ENCODE measurements at regions not wholly inside any gene's neighbourhood (a gene's known extent, or its start where the extent isn't known, plus 50 kb on each side); places are given as distances from the start of the nearest gene placed in this dataset.
A peak's percentile ranks its signal among the peaks of the same experiment; 100 is the strongest.

GRCh38 chr2:120934574-120935338 is 199.1 kb downstream of the GLI2 start:
- intact Hi-C loops (cut with DNase I; ENCODE audit: low total_unique reads), result no loop called here

GRCh38 chr2:120935339-120936313 is 200.0 kb downstream of the GLI2 start:
- H3K27me3 ChIP-seq, result no peaks in the 10 kb centered on the region
- WGBS, 5 donors, result 29 to 38% (median 31%) methylated on average over 25 to 26 of the region's 26 CpGs
- H3K4me3 ChIP-seq, result no peak overlapping the region
- no peak for TF ChIP-seq POLR2AphosphoS5 (IDR thresholded peaks at IDR 0.05)
- no peak for TF ChIP-seq CTCF (IDR thresholded peaks at IDR 0.05)
- no peak for TF ChIP-seq POLR2A (IDR thresholded peaks at IDR 0.05)
- no peak for TF ChIP-seq EP300 (IDR thresholded peaks at IDR 0.05)
- H3K9me3 ChIP-seq, result no peaks in the 10 kb centered on the region
- H3K36me3 ChIP-seq, result no peaks in the 10 kb centered on the region
- peak overlapping the region; percentile 1 to 78 (median 57) for H3K27ac ChIP-seq
- DNase-seq, result peak; percentile 33 to 77
- peaks cover 37 to 73% (median 49%) of the 10 kb centered on the region in 4 donors for H3K4me1 ChIP-seq
- intact Hi-C loops (cut with DNase I; ENCODE audit: low total_unique reads), result no loop called here

More at GRCh38 chr2:120934574-120935338, 199.1 kb downstream of the GLI2 start:
- peaks cover 37 to 73% (median 49%) of the 10 kb centered on the region in 4 donors for H3K4me1 ChIP-seq
- WGBS, 5 donors, result 43 to 60% (median 44%) methylated on average over 17 of the region's 17 CpGs
- H3K4me3 ChIP-seq, result no peak overlapping the region
- peak; percentile 50 to 63 for DNase-seq
- no peaks in the 10 kb centered on the region for H3K36me3 ChIP-seq
- H3K9me3 ChIP-seq, result no peaks in the 10 kb centered on the region
- peak overlapping the region; percentile 1 to 78 (median 57) for H3K27ac ChIP-seq
- TF ChIP-seq POLR2A (IDR thresholded peaks at IDR 0.05) (no peak), POLR2AphosphoS5 (IDR thresholded peaks at IDR 0.05) (peak in 2 of 3 donors; percentile 43 to 58), EP300 (IDR thresholded peaks at IDR 0.05) (no peak)
- no peaks in the 10 kb centered on the region for H3K27me3 ChIP-seq

GRCh38 chr2:120936476-120937334 is 201.0 kb downstream of the GLI2 start:
- DNase-seq, result no peak
- Histone ChIP-seq H3K36me3 (no peaks in the 10 kb centered on the region), H3K4me1 (peaks cover 37 to 75% (median 49%) of the 10 kb centered on the region in 4 donors), H3K27me3 (no peaks in the 10 kb centered on the region), H3K27ac (peak overlapping the region in 2 of 5 donors; percentile 42 to 59), H3K4me3 (no peak overlapping the region), H3K9me3 (no peaks in the 10 kb centered on the region)
- intact Hi-C loops (cut with DNase I; ENCODE audit: low total_unique reads), result no loop called here
- WGBS, 5 donors, result 61 to 74% (median 66%) methylated on average over 10 of the region's 10 CpGs
- TF ChIP-seq EP300 (IDR thresholded peaks at IDR 0.05) (no peak), POLR2AphosphoS5 (IDR thresholded peaks at IDR 0.05) (peak in 1 of 3 donors; percentile 57)

GRCh38 chr2:120937686-120938044 is 202.0 kb downstream of the GLI2 start:
- intact Hi-C loops (cut with DNase I; ENCODE audit: low total_unique reads), result no loop called here
- Histone ChIP-seq H3K4me3 (no peak overlapping the region), H3K27ac (peak overlapping the region in 2 of 5 donors; percentile 42 to 59), H3K4me1 (peaks cover 37 to 72% (median 49%) of the 10 kb centered on the region in 4 donors), H3K36me3 (no peaks in the 10 kb centered on the region), H3K9me3 (no peaks in the 10 kb centered on the region), H3K27me3 (no peaks in the 10 kb centered on the region)
- peak in 1 of 2 donors; percentile 80 for DNase-seq
- TF ChIP-seq CTCF (IDR thresholded peaks at IDR 0.05) (no peak), EP300 (IDR thresholded peaks at IDR 0.05) (no peak), POLR2A (IDR thresholded peaks at IDR 0.05) (no peak), POLR2AphosphoS5 (IDR thresholded peaks at IDR 0.05) (no peak)
- WGBS, 5 donors, result 32 to 44% (median 41%) methylated on average over 6 of the region's 6 CpGs

All from stomach (tissue), 8 donors.